Gastrocnemius medialis (tissue), 4 donors: ENCODE measurements at regions not wholly inside any gene's neighbourhood (a gene's known extent, or its start where the extent isn't known, plus 50 kb on each side); places are given as distances from the start of the nearest gene placed in this dataset.

Experiments
- ATAC-seq, 2 donors: fragments of 150-250 bp; one replicate each; pipeline ENCODE4 v1.9.1; 2016
- DNase-seq, 2 donors: peaks; one replicate each; pipeline ENCODE4 v3.0.0-alpha.2; 2019
- H3K27ac ChIP-seq, 4 donors: fragments of 200-600 bp; sonication (generic); 1 replicate in 1 of 4; 2 replicates in 3 of 4; pipeline ENCODE4 v1.5.1; 2016 to 2018; ENCODE audit warnings: mild to moderate bottlenecking in 2 of 4, moderate library complexity in 1 of 4
- H3K27me3 ChIP-seq, 3 donors: fragments of 200-600 bp; sonication (generic) in 2 of 3; 1 replicate in 1 of 3; 2 replicates in 2 of 3; pipeline versions ENCODE4 v1.5.1 to v1.6.0; 2016 to 2019; ENCODE audit warnings: mild to moderate bottlenecking in 1 of 3, moderate library complexity in 1 of 3
- H3K36me3 ChIP-seq, 2 donors: fragments of 200-600 bp; sonication (generic) in 1 of 2; one replicate each; pipeline ENCODE4 v1.5.1; 2017 to 2018
- H3K4me1 ChIP-seq, 2 donors: fragments of 200-600 bp; sonication (generic) in 1 of 2; one replicate each; pipeline ENCODE4 v1.5.1; 2016 to 2017; ENCODE audit warnings: mild to moderate bottlenecking in 2 of 2
- H3K4me3 ChIP-seq, 4 donors: fragments of 200-600 bp; sonication (generic) in 3 of 4; 1 replicate in 1 of 4; 2 replicates in 3 of 4; pipeline ENCODE4 v1.5.1; 2016 to 2019; ENCODE audit warnings: mild to moderate bottlenecking in 2 of 4
- H3K9me3 ChIP-seq, 3 donors: fragments of 200-600 bp; sonication (generic) in 2 of 3; 1 replicate in 1 of 3; 2 replicates in 2 of 3; pipeline ENCODE4 v1.5.1; 2016 to 2019
- POLR2A ChIP-seq, 2 donors: fragments of 450-650 bp; IDR thresholded peaks; one replicate each; pipeline ENCODE4 v1.6.1; 2017; ENCODE audit warnings: antibody characterized with exemption in 2 of 2, mild to moderate bottlenecking in 2 of 2, moderate library complexity in 2 of 2
- in situ Hi-C, 4 donors: fragments of 200-750 bp; cut with MboI; loops; one replicate each; pipeline versions ENCODE4 v1.15.0 to v1.8.0; 2017; ENCODE audit warnings: low sequenced_read_pairs in 4 of 4
- intact Hi-C: fragments of 100-400 bp; cut with DNase I; formaldehyde crosslinking; loops from one replicate; pipeline ENCODE4 v1.15.1; 2023; ENCODE audit warnings: low total_unique reads
- TF ChIP-seq, protein P1 (sequence below), 5 experiments: fragments of 450-650 bp in 3 of 5; fragments of 200-600 bp in 2 of 5; sonication (generic) in 2 of 5; IDR thresholded peaks in 4 of 5; conservative IDR thresholded peaks in 1 of 5; 1 replicate in 4 of 5; 2 replicates in 1 of 5; pipeline ENCODE4 v1.5.1; 2016 to 2019; ENCODE audit warnings: antibody characterized with exemption in 5 of 5, mild to moderate bottlenecking in 3 of 5, moderate library complexity in 3 of 5

DNA sequence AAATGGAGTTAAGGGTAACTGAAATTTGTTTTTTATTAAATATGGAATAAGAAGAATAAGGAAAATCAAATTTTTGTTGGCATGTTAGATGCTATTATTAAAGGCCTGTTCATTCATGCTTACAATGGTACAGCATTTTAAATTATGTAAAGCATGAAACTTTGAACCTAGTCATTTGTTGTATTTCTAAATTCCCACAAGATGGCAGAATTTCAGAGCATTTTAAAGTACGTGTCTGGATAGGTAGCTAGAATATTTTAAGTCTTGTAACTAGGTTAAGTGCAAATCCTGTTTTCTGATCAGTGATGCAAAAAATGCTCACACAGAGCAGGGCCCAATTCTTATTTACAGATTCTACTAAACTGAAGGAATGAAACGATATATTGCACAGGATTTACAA, 585.6 kb upstream of the MIS18BP1 start:
- Histone ChIP-seq H3K4me1 (no peaks in the 10 kb centered on the region), H3K36me3 (no peaks in the 10 kb centered on the region)
- no peak for DNase-seq

DNA sequence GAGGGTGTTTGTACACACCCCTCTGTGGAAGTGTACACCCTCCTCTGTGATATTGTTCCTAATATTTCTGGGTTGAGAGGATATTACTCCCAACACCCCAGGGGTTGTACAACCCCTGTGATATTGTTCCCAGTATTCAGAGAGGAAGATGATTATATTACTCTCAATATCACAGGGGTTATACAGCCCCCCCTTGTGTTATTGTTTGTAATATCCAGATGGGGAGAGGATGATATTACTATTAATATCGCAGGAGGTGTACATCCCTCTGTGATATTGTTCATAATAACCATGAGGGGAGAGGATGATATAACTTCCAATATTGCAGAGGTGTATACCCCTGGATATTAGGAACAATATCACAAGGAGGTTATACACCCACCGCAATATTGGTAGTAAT, 566.1 kb upstream of the MIS18BP1 start:
- DNase-seq (no peak), ATAC-seq (no peak)
- intact Hi-C loops (no loop called here), in situ Hi-C loops (no loop called here)
- Histone ChIP-seq H3K36me3 (no peaks in the 10 kb centered on the region), H3K27me3 (no peaks in the 10 kb centered on the region), H3K9me3 (no peaks in the 10 kb centered on the region), H3K27ac (no peak overlapping the region), H3K4me1 (no peaks in the 10 kb centered on the region), H3K4me3 (no peak overlapping the region)
- TF ChIP-seq, protein P1, sequence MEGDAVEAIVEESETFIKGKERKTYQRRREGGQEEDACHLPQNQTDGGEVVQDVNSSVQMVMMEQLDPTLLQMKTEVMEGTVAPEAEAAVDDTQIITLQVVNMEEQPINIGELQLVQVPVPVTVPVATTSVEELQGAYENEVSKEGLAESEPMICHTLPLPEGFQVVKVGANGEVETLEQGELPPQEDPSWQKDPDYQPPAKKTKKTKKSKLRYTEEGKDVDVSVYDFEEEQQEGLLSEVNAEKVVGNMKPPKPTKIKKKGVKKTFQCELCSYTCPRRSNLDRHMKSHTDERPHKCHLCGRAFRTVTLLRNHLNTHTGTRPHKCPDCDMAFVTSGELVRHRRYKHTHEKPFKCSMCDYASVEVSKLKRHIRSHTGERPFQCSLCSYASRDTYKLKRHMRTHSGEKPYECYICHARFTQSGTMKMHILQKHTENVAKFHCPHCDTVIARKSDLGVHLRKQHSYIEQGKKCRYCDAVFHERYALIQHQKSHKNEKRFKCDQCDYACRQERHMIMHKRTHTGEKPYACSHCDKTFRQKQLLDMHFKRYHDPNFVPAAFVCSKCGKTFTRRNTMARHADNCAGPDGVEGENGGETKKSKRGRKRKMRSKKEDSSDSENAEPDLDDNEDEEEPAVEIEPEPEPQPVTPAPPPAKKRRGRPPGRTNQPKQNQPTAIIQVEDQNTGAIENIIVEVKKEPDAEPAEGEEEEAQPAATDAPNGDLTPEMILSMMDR (IDR thresholded peaks at IDR 0.05 in 4 of 5, conservative IDR thresholded peaks at IDR 0.05 in 1 of 5) = no peak
- TF ChIP-seq POLR2A (IDR thresholded peaks at IDR 0.05) = no peak

More for the DNA sequence above, 585.6 kb upstream of the MIS18BP1 start:
- ATAC-seq = no peak
- Histone ChIP-seq H3K27ac (no peak overlapping the region), H3K9me3 (no peaks in the 10 kb centered on the region), H3K27me3 (no peaks in the 10 kb centered on the region), H3K4me3 (no peak overlapping the region)
- TF ChIP-seq POLR2A (IDR thresholded peaks at IDR 0.05) = no peak
- TF ChIP-seq, protein P1 (IDR thresholded peaks at IDR 0.05 in 4 of 5, conservative IDR thresholded peaks at IDR 0.05 in 1 of 5) = no peak
- in situ Hi-C loops (no loop called here), intact Hi-C loops (no loop called here)

DNA sequence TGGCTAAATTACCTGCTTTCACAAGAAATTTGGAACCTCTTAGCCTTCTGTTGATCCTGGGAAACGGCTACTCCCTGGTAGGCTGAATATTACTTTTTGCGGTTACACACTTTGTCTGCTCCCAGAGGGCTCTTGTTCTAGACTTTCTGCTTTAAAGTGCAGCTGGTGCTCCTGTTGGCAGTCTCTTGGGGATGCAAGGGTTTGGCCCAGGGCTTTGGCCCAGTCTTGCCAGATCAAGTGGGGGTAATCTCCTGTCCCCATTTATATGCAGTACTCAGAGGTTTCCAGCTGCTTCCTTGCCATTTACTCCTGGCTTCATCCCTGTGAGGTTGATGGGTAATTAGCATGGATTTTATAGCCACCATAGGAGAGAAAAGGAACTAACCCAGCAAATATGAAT, 558.2 kb upstream of the MIS18BP1 start:
- no peaks in the 10 kb centered on the region for H3K9me3 ChIP-seq
- intact Hi-C loops = no loop called here
- H3K4me1 ChIP-seq = no peaks in the 10 kb centered on the region
- ATAC-seq (no peak), DNase-seq (no peak)
- H3K36me3 ChIP-seq = no peaks in the 10 kb centered on the region
- no peak overlapping the region for H3K4me3 ChIP-seq
- H3K27ac ChIP-seq = no peak overlapping the region
- H3K27me3 ChIP-seq = no peaks in the 10 kb centered on the region
- in situ Hi-C loops = no loop called here
- TF ChIP-seq POLR2A (IDR thresholded peaks at IDR 0.05) = no peak

DNA sequence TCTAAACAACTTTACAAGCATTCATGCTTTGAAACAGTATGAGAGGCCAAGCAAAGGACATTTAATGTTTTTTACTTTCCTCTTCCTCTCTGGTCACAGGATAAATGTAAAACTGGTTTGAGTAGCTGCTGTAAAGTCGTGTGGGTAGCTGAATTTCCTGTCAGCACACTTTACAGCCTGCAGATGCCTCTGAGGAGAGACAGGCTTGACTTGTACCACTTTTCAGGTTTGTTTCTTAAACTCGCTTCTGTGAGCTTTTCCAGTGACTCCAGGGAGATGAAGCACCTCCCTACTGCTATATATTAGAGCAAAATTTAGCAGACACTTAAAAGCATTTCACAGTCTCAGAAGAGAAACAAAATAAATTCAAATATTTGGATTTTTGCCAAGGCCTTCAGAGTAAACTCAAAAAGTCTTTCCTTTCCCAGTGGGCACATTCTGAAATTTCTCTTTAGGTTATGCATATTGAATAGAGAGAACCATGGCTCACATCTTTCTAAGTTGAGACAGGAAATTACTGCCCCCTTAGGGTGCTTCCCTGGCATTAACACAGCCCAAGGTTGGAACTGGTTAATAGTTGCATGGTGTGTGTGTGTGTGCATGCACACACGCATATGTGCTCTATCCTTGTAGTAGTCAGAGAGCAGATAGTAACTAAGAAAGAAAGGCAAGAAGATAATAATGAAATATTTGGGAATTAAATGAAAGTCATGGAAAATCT, 557.3 kb upstream of the MIS18BP1 start:
- ATAC-seq (no peak), DNase-seq (no peak)
- Histone ChIP-seq H3K9me3 (no peaks in the 10 kb centered on the region), H3K27me3 (no peaks in the 10 kb centered on the region), H3K27ac (no peak overlapping the region), H3K36me3 (no peaks in the 10 kb centered on the region), H3K4me3 (no peak overlapping the region), H3K4me1 (no peaks in the 10 kb centered on the region)
- intact Hi-C loops (no loop called here), in situ Hi-C loops (no loop called here)
- no peak for TF ChIP-seq POLR2A (IDR thresholded peaks at IDR 0.05)
- TF ChIP-seq, protein P1 (IDR thresholded peaks at IDR 0.05 in 4 of 5, conservative IDR thresholded peaks at IDR 0.05 in 1 of 5) = no peak

DNA sequence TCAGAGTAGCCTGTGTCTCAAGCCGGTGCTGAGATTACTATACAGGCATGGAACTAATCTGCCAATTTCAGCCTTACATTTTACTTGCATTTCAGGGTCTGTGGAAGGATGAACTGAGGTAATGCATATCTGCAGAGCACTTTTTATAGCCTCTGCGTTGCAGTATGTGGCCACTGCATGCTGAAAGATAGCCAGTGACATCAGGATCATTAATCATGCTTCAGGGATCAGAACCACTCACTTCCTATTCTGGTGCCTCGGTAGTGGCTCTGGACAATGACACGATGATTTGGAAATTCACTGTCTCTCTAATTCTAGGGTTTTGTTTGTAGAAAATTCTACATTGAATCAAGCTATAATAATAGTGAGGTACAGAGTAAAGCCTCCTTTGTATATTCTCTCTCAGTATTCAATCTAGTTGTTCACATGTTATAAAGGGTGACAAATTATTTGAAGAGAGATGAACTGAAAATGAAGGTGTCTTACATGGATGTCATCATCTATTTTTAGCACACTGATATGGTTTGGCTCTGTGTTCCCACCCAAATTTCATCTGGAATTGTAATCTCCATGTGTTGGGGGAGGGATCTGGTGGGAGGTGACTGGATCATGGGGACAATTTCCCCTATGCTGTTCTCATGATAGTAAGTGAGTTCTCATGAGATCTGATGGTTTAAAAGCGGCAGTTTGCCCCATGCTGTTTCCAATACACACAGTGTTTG, 554.3 kb upstream of the MIS18BP1 start:
- intact Hi-C loops (no loop called here), in situ Hi-C loops (no loop called here)
- Histone ChIP-seq H3K36me3 (no peaks in the 10 kb centered on the region), H3K4me1 (no peaks in the 10 kb centered on the region), H3K27me3 (no peaks in the 10 kb centered on the region), H3K9me3 (no peaks in the 10 kb centered on the region), H3K4me3 (no peak overlapping the region), H3K27ac (no peak overlapping the region)
- DNase-seq (no peak), ATAC-seq (no peak)
- no peak for TF ChIP-seq POLR2A (IDR thresholded peaks at IDR 0.05)
- TF ChIP-seq, protein P1 (IDR thresholded peaks at IDR 0.05 in 4 of 5, conservative IDR thresholded peaks at IDR 0.05 in 1 of 5) = no peak
